SK-N-SH (cell line): ENCODE measurements at regions not wholly inside any gene's neighbourhood (a gene's known extent, or its start where the extent isn't known, plus 50 kb on each side); places are given as distances from the start of the nearest gene placed in this dataset.

ENCODE experiments used
- CTCF ChIA-PET: fragments of 300-600, 350-600 bp; formaldehyde crosslinking; extraction: SDS; loops from one replicate; lab custom pipeline; 2021; lab: Yijun Ruan, JAX
- POLR2A ChIA-PET: fragments of 350-600 bp; sonication (Branson Sonifier 250); formaldehyde crosslinking; extraction: SDS; loops from one replicate; lab custom pipeline; 2020; ENCODE audit warnings: antibody characterized with exemption, inconsistent platforms; lab: Yijun Ruan, JAX
- DNase-seq: peaks from one replicate; pipeline ENCODE4 v3.0.0; 2012
- H2AFZ ChIP-seq: fragments of 200-600 bp; sonication (generic); 2 replicates; pipeline ENCODE4 v1.8.1; 2016; ENCODE audit warnings: antibody characterized with exemption, mild to moderate bottlenecking, low read depth
- H3F3A ChIP-seq: fragments of 200-600 bp; sonication (generic); replicated peaks from 2 replicates; pipeline ENCODE3; 2016; ENCODE audit warnings: antibody characterized with exemption, mild to moderate bottlenecking; ENCODE audit not compliant: insufficient read depth
- H3K27ac ChIP-seq, 2 experiments: fragments of 200-500 bp in 1 of 2; fragments of 200-600 bp in 1 of 2; sonication (Bioruptor generic) in 1 of 2; sonication (generic), shearing (Covaris generic) in 1 of 2; 2 replicates each; pipeline versions ENCODE4 v1.5.1 to v1.6.1; 2014 to 2016; ENCODE audit warnings: low read depth in 2 of 2, inconsistent platforms in 1 of 2, low read length in 1 of 2, mild to moderate bottlenecking in 1 of 2, mixed read lengths in 1 of 2
- H3K27me3 ChIP-seq: fragments of 200-600 bp; sonication (generic), shearing (Covaris generic); 2 replicates; pipeline ENCODE4 v1.6.1; 2016; ENCODE audit warnings: mixed run types; ENCODE audit not compliant: insufficient read depth
- H3K36me3 ChIP-seq, 2 experiments: fragments of 200-500 bp in 1 of 2; fragments of 200-600 bp in 1 of 2; sonication (Bioruptor generic) in 1 of 2; sonication (generic) in 1 of 2; replicated peaks in 1 of 2; 2 replicates each; pipeline versions ENCODE3 to v1.5.1; 2014 to 2016; ENCODE audit warnings: low read length in 1 of 2, mild to moderate bottlenecking in 1 of 2; ENCODE audit not compliant: insufficient read depth in 2 of 2, control insufficient read depth in 1 of 2
- H3K4me1 ChIP-seq, 2 experiments: fragments of 200-500 bp in 1 of 2; fragments of 200-600 bp in 1 of 2; sonication (Bioruptor generic) in 1 of 2; sonication (generic), shearing (Covaris generic) in 1 of 2; 2 replicates each; pipeline versions ENCODE4 v1.5.1 to v1.6.1; 2014 to 2016; ENCODE audit warnings: low read depth in 1 of 2, low read length in 1 of 2, mixed run types in 1 of 2; ENCODE audit not compliant: insufficient read depth in 2 of 2, control insufficient read depth in 1 of 2
- H3K4me2 ChIP-seq: fragments of 200-600 bp; sonication (generic), shearing (Covaris generic); 2 replicates; pipeline ENCODE4 v1.6.1; 2017; ENCODE audit warnings: mixed run types
- H3K4me3 ChIP-seq, 2 experiments: fragments of 200-500 bp in 1 of 2; fragments of 200-600 bp in 1 of 2; sonication (Bioruptor generic) in 1 of 2; sonication (generic), shearing (Covaris generic) in 1 of 2; 2 replicates each; pipeline versions ENCODE4 v1.5.1 to v1.8.1; 2014 to 2016; ENCODE audit warnings: low read depth in 2 of 2, inconsistent platforms in 1 of 2, low read length in 1 of 2, mild to moderate bottlenecking in 1 of 2, mixed read lengths in 1 of 2, moderate library complexity in 1 of 2
- H3K79me2 ChIP-seq: fragments of 200-600 bp; sonication (generic); 2 replicates; pipeline ENCODE4 v1.8.1; 2017; ENCODE audit warnings: mild to moderate bottlenecking; ENCODE audit not compliant: insufficient read depth
- H3K9ac ChIP-seq: fragments of 200-600 bp; sonication (generic); 2 replicates; pipeline ENCODE4 v1.6.1; 2017; ENCODE audit warnings: mixed run types
- H3K9me2 ChIP-seq: fragments of 200-600 bp; sonication (generic); 2 replicates; pipeline ENCODE4 v1.6.1; 2017; ENCODE audit warnings: mixed run types
- H3K9me3 ChIP-seq: fragments of 200-600 bp; sonication (generic); 2 replicates; pipeline ENCODE4 v1.6.1; 2017; ENCODE audit warnings: mixed run types, mild to moderate bottlenecking, moderate library complexity
- H4K20me1 ChIP-seq: fragments of 200-600 bp; sonication (generic); 2 replicates; pipeline ENCODE4 v1.6.1; 2017; ENCODE audit warnings: mild to moderate bottlenecking, mixed run types; ENCODE audit not compliant: insufficient read depth
- EP300 ChIP-seq, 2 experiments: IDR thresholded peaks; 2 replicates each; pipeline versions ENCODE4 v1.4.0 to v1.6.1; 2012; ENCODE audit warnings: borderline replicate concordance in 1 of 2, low read depth in 1 of 2, low read length in 1 of 2
- EZH2phosphoT487 ChIP-seq: fragments of 200-600 bp; sonication (generic); IDR thresholded peaks from 2 replicates; pipeline ENCODE4 v1.6.1; 2017; ENCODE audit warnings: low read depth, mixed run types, mild to moderate bottlenecking, antibody characterized with exemption, moderate library complexity, borderline replicate concordance
- FOXM1 ChIP-seq: IDR thresholded peaks from 2 replicates; pipeline ENCODE4 v1.4.0; 2012; ENCODE audit warnings: low read depth, mild to moderate bottlenecking
- RCOR1 ChIP-seq: fragments of 150-350 bp; IDR thresholded peaks from 2 replicates; pipeline ENCODE4 v1.6.1; 2017; ENCODE audit warnings: antibody characterized with exemption, low read length
- SIN3A ChIP-seq: IDR thresholded peaks from 2 replicates; pipeline ENCODE4 v1.6.1; 2012; ENCODE audit warnings: low read depth, mild to moderate bottlenecking, low read length, moderate library complexity, borderline replicate concordance
- WGBS: methylation state at CpG from one replicate; pipeline ENCODE4 v1.1.6; 2017; ENCODE audit warnings: low lambda C conversion rate; 5-methylcytosine and 5-hydroxymethylcytosine counted together
- TF ChIP-seq, protein P1 (sequence below): IDR thresholded peaks from 2 replicates; pipeline ENCODE4 v1.6.1; 2012; ENCODE audit warnings: mild to moderate bottlenecking, low read depth, low read length, moderate library complexity
- TF ChIP-seq, protein P2 (sequence below): IDR thresholded peaks from 2 replicates; pipeline ENCODE4 v1.4.0; 2012; ENCODE audit warnings: low read depth, borderline replicate concordance
- TF ChIP-seq, protein P3 (sequence below): fragments of 150-350 bp; IDR thresholded peaks from 2 replicates; pipeline ENCODE4 v1.6.1; 2016; ENCODE audit warnings: mild to moderate bottlenecking, low read depth, low read length
- TF ChIP-seq, protein P4 (sequence below): IDR thresholded peaks from 2 replicates; pipeline ENCODE4; 2012
- TF ChIP-seq, protein P5 (sequence below): fragments of 200-600 bp; sonication (generic); IDR thresholded peaks from 2 replicates; pipeline ENCODE4 v1.6.1; 2017; ENCODE audit warnings: antibody characterized with exemption, mild to moderate bottlenecking, moderate library complexity
- TF ChIP-seq, protein P6 (sequence below): fragments of 150-350 bp; IDR thresholded peaks from 2 replicates; pipeline ENCODE4 v1.6.1; 2017; ENCODE audit warnings: antibody characterized with exemption, low read length, low read depth, borderline replicate concordance

DNA sequence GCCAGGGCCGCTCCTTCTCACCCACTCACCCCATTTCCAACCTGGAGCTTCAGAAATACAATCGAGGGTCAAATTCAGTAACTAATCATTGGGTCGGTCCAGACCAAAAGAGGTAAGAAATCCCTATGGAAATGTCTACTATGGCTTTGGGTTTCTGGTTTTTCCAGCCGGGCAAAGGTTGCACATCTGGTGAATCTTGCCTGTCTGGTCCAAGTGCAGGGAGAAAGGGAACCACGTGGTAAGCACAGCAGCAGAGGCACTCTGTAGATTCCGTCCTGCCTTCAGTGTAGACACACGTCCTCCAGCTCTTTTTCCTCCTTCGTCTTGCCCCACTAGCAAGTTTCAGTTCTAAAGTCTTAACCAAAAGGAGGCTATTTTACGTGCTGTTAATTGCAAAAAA lies 218.0 kb upstream of the JADE1 start:
- Histone ChIP-seq H3F3A (no peaks in the 10 kb centered on the region), H3K9me2 (no peaks in the 10 kb centered on the region), H3K9me3 (no peaks in the 10 kb centered on the region), H3K4me3 (no peak overlapping the region), H4K20me1 (no peaks in the 10 kb centered on the region), H3K9ac (no peak overlapping the region), H3K27ac (no peak overlapping the region), H2AFZ (no peak overlapping the region), H3K4me1 (no peaks in the 10 kb centered on the region; a peak in 3 of 4 replicates), H3K79me2 (no peaks in the 10 kb centered on the region), H3K27me3 (no peaks in the 10 kb centered on the region), H3K4me2 (no peak overlapping the region), H3K36me3 (no peaks in the 10 kb centered on the region)
- TF ChIP-seq, protein P1, sequence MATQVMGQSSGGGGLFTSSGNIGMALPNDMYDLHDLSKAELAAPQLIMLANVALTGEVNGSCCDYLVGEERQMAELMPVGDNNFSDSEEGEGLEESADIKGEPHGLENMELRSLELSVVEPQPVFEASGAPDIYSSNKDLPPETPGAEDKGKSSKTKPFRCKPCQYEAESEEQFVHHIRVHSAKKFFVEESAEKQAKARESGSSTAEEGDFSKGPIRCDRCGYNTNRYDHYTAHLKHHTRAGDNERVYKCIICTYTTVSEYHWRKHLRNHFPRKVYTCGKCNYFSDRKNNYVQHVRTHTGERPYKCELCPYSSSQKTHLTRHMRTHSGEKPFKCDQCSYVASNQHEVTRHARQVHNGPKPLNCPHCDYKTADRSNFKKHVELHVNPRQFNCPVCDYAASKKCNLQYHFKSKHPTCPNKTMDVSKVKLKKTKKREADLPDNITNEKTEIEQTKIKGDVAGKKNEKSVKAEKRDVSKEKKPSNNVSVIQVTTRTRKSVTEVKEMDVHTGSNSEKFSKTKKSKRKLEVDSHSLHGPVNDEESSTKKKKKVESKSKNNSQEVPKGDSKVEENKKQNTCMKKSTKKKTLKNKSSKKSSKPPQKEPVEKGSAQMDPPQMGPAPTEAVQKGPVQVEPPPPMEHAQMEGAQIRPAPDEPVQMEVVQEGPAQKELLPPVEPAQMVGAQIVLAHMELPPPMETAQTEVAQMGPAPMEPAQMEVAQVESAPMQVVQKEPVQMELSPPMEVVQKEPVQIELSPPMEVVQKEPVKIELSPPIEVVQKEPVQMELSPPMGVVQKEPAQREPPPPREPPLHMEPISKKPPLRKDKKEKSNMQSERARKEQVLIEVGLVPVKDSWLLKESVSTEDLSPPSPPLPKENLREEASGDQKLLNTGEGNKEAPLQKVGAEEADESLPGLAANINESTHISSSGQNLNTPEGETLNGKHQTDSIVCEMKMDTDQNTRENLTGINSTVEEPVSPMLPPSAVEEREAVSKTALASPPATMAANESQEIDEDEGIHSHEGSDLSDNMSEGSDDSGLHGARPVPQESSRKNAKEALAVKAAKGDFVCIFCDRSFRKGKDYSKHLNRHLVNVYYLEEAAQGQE: no peak
- TF ChIP-seq, protein P2, sequence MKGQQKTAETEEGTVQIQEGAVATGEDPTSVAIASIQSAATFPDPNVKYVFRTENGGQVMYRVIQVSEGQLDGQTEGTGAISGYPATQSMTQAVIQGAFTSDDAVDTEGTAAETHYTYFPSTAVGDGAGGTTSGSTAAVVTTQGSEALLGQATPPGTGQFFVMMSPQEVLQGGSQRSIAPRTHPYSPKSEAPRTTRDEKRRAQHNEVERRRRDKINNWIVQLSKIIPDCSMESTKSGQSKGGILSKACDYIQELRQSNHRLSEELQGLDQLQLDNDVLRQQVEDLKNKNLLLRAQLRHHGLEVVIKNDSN: no peak
- TF ChIP-seq FOXM1: no peak
- TF ChIP-seq, protein P3, sequence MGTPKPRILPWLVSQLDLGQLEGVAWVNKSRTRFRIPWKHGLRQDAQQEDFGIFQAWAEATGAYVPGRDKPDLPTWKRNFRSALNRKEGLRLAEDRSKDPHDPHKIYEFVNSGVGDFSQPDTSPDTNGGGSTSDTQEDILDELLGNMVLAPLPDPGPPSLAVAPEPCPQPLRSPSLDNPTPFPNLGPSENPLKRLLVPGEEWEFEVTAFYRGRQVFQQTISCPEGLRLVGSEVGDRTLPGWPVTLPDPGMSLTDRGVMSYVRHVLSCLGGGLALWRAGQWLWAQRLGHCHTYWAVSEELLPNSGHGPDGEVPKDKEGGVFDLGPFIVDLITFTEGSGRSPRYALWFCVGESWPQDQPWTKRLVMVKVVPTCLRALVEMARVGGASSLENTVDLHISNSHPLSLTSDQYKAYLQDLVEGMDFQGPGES: no peak
- CTCF ChIA-PET: interaction anchor here (1.7 kb wide), 1 partner anchor 17 kb away, joined by 7 read pairs; no protein-coding TSS in a partner anchor
- DNase-seq: no peak
- POLR2A ChIA-PET: no interaction called here
- 90% methylated on average over 9 of the region's 9 CpGs for WGBS

DNA sequence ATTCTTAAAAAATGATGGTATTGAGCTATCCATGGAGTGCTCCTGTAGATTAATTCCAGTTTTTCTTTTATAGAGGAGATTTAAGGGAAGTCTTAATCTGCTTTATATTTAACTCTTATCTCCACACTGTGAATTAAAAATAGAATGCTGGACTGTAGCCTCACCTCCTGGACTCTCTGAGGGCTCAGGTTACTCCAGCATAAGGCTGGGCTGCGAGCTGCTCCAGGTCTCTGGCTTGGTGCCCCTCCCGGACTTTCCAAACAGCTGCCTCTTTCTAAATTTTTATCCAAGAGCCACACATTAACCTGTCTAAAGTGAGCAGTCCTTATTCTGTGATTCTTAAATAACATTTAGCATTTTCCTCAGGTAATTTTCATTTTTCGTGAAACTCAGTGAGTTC lies 218.7 kb upstream of the JADE1 start:
- Histone ChIP-seq H3K79me2 (no peaks in the 10 kb centered on the region), H2AFZ (no peak overlapping the region), H3K9me3 (no peaks in the 10 kb centered on the region), H3K27me3 (no peaks in the 10 kb centered on the region), H3K4me1 (no peaks in the 10 kb centered on the region; a peak in 3 of 4 replicates), H3F3A (no peaks in the 10 kb centered on the region), H3K9me2 (no peaks in the 10 kb centered on the region), H3K27ac (peak overlapping the region in 1 of 2 experiments; percentile 34; a peak in 1 of 4 replicates), H3K4me2 (no peak overlapping the region), H3K9ac (no peak overlapping the region), H3K4me3 (no peak overlapping the region), H4K20me1 (no peaks in the 10 kb centered on the region), H3K36me3 (no peaks in the 10 kb centered on the region)
- 61% methylated on average over 3 of the region's 3 CpGs for WGBS
- DNase-seq: no peak
- ChIA-PET CTCF (interaction anchor here (1.7 kb wide), 1 partner anchor 16 kb away, joined by 7 read pairs; no protein-coding TSS in a partner anchor), POLR2A (no interaction called here)
- TF ChIP-seq EZH2phosphoT487 (no peak), SIN3A (no peak), EP300 (IDR thresholded peaks at IDR 0.05; ENCODE audit: borderline replicate concordance in 1 of 2, low read depth in 1 of 2, low read length in 1 of 2) (no peak), RCOR1 (no peak)
- TF ChIP-seq, protein P4, sequence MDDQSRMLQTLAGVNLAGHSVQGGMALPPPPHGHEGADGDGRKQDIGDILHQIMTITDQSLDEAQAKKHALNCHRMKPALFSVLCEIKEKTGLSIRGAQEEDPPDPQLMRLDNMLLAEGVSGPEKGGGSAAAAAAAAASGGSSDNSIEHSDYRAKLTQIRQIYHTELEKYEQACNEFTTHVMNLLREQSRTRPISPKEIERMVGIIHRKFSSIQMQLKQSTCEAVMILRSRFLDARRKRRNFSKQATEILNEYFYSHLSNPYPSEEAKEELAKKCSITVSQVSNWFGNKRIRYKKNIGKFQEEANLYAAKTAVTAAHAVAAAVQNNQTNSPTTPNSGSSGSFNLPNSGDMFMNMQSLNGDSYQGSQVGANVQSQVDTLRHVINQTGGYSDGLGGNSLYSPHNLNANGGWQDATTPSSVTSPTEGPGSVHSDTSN: no peak
- TF ChIP-seq, protein P5, sequence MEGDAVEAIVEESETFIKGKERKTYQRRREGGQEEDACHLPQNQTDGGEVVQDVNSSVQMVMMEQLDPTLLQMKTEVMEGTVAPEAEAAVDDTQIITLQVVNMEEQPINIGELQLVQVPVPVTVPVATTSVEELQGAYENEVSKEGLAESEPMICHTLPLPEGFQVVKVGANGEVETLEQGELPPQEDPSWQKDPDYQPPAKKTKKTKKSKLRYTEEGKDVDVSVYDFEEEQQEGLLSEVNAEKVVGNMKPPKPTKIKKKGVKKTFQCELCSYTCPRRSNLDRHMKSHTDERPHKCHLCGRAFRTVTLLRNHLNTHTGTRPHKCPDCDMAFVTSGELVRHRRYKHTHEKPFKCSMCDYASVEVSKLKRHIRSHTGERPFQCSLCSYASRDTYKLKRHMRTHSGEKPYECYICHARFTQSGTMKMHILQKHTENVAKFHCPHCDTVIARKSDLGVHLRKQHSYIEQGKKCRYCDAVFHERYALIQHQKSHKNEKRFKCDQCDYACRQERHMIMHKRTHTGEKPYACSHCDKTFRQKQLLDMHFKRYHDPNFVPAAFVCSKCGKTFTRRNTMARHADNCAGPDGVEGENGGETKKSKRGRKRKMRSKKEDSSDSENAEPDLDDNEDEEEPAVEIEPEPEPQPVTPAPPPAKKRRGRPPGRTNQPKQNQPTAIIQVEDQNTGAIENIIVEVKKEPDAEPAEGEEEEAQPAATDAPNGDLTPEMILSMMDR: no peak
- TF ChIP-seq, protein P6, sequence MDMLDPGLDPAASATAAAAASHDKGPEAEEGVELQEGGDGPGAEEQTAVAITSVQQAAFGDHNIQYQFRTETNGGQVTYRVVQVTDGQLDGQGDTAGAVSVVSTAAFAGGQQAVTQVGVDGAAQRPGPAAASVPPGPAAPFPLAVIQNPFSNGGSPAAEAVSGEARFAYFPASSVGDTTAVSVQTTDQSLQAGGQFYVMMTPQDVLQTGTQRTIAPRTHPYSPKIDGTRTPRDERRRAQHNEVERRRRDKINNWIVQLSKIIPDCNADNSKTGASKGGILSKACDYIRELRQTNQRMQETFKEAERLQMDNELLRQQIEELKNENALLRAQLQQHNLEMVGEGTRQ: no peak
- TF ChIP-seq, protein P3: no peak
